KMS-11 (cell line): ENCODE measurements at regions not wholly inside any gene's neighbourhood (a gene's known extent, or its start where the extent isn't known, plus 50 kb on each side); places are given as distances from the start of the nearest gene placed in this dataset.

ENCODE experiments used
- H2AFZ ChIP-seq: fragments of 200-600 bp; sonication (generic); 2 replicates; pipeline ENCODE4 v1.6.1; 2016; ENCODE audit warnings: antibody characterized with exemption, mixed run types, low read depth
- H3K27ac ChIP-seq: fragments of 200-600 bp; sonication (generic); 2 replicates; pipeline ENCODE4 v1.6.1; 2016; ENCODE audit warnings: mild to moderate bottlenecking, mixed run types
- H3K27me3 ChIP-seq: fragments of 200-600 bp; sonication (generic); 2 replicates; pipeline ENCODE4 v1.6.1; 2017; ENCODE audit warnings: mild to moderate bottlenecking, low read depth, mixed run types, moderate library complexity; ENCODE audit not compliant: insufficient read depth
- H3K36me3 ChIP-seq: fragments of 200-600 bp; sonication (generic); 2 replicates; pipeline ENCODE4 v1.6.1; 2017; ENCODE audit warnings: mild to moderate bottlenecking, mixed run types; ENCODE audit not compliant: insufficient read depth
- H3K4me1 ChIP-seq: fragments of 200-600 bp; sonication (generic); 2 replicates; pipeline ENCODE4 v1.6.1; 2016; ENCODE audit warnings: mild to moderate bottlenecking, low read depth, mixed run types; ENCODE audit not compliant: poor library complexity, severe bottlenecking
- H3K4me2 ChIP-seq: fragments of 200-600 bp; sonication (generic); 2 replicates; pipeline ENCODE4 v1.7.0; 2016; ENCODE audit warnings: mild to moderate bottlenecking, mixed run types
- H3K4me3 ChIP-seq: fragments of 200-600 bp; sonication (generic); IDR thresholded peaks from 2 replicates; pipeline ENCODE4 v1.6.1; 2017; ENCODE audit warnings: low read depth, low read length, mixed read lengths; ENCODE audit not compliant: insufficient read depth
- H3K79me2 ChIP-seq: fragments of 200-600 bp; sonication (generic); 2 replicates; pipeline ENCODE4 v1.6.1; 2016; ENCODE audit warnings: low read depth, mixed run types; ENCODE audit not compliant: insufficient read depth
- H3K9ac ChIP-seq: fragments of 200-600 bp; sonication (generic); 2 replicates; pipeline ENCODE4 v1.6.1; 2016; ENCODE audit warnings: mild to moderate bottlenecking, mixed run types
- H4K20me1 ChIP-seq: fragments of 200-600 bp; sonication (generic); 2 replicates; pipeline ENCODE4 v1.6.1; 2016; ENCODE audit warnings: mild to moderate bottlenecking, mixed run types; ENCODE audit not compliant: insufficient read depth
- CTCF ChIP-seq: fragments of 200-600 bp; sonication (generic); conservative IDR thresholded peaks from 2 replicates; pipeline ENCODE4 v1.6.1; 2017; ENCODE audit warnings: low read depth, mild to moderate bottlenecking, antibody characterized with exemption, low read length, moderate library complexity, mixed read lengths

- no peak overlapping the region for H3K9ac ChIP-seq
- no peaks in the 10 kb centered on the region for H3K27me3 ChIP-seq
- no peaks in the 10 kb centered on the region for H3K79me2 ChIP-seq
- peak overlapping the region; percentile 4; the same call in 1 of the 2 replicates for H3K4me2 ChIP-seq
- TF ChIP-seq CTCF = no peak
- H3K4me1 ChIP-seq = peaks cover 30% of the 10 kb centered on the region
- no peaks in the 10 kb centered on the region for H4K20me1 ChIP-seq
- H3K4me3 ChIP-seq = no peak overlapping the region
- no peaks in the 10 kb centered on the region for H3K36me3 ChIP-seq
- no peak overlapping the region for H2AFZ ChIP-seq
- H3K27ac ChIP-seq = no peak overlapping the region
Observed at GRCh38 chr7:16135658-16136057, 285.7 kb downstream of the CRPPA start.

GRCh38 chr7:16130111-16131110 lies 290.9 kb downstream of the CRPPA start:
- Histone ChIP-seq H3K36me3 (no peaks in the 10 kb centered on the region), H3K27me3 (no peaks in the 10 kb centered on the region), H3K79me2 (no peaks in the 10 kb centered on the region), H3K4me2 (no peak overlapping the region), H3K4me1 (peaks cover 7% of the 10 kb centered on the region), H3K27ac (no peak overlapping the region), H4K20me1 (no peaks in the 10 kb centered on the region), H2AFZ (no peak overlapping the region), H3K4me3 (no peak overlapping the region), H3K9ac (no peak overlapping the region)
- TF ChIP-seq CTCF = no peak

GRCh38 chr7:16129431-16130110 lies 291.8 kb downstream of the CRPPA start:
- H3K4me2 ChIP-seq = no peak overlapping the region
- no peak overlapping the region for H2AFZ ChIP-seq
- TF ChIP-seq CTCF = no peak
- H3K27ac ChIP-seq = no peak overlapping the region
- H3K79me2 ChIP-seq = no peaks in the 10 kb centered on the region
- H3K4me1 ChIP-seq = no peaks in the 10 kb centered on the region
- H3K9ac ChIP-seq = no peak overlapping the region
- no peaks in the 10 kb centered on the region for H4K20me1 ChIP-seq
- no peaks in the 10 kb centered on the region for H3K27me3 ChIP-seq
- no peak overlapping the region for H3K4me3 ChIP-seq
- H3K36me3 ChIP-seq = no peaks in the 10 kb centered on the region

GRCh38 chr7:16123117-16123770 lies 298.1 kb downstream of the CRPPA start:
- H3K36me3 ChIP-seq = no peaks in the 10 kb centered on the region
- H3K4me1 ChIP-seq = no peaks in the 10 kb centered on the region
- H3K4me3 ChIP-seq = no peak overlapping the region
- TF ChIP-seq CTCF = no peak
- H3K79me2 ChIP-seq = no peaks in the 10 kb centered on the region
- H3K4me2 ChIP-seq = no peak overlapping the region
- H3K27ac ChIP-seq = no peak overlapping the region
- no peak overlapping the region for H2AFZ ChIP-seq
- no peaks in the 10 kb centered on the region for H3K27me3 ChIP-seq
- no peaks in the 10 kb centered on the region for H4K20me1 ChIP-seq
- H3K9ac ChIP-seq = no peak overlapping the region
